ENCODE measurements at regions not wholly inside any gene's neighbourhood (a gene's known extent, or its start where the extent isn't known, plus 50 kb on each side); places are given as distances from the start of the nearest gene placed in this dataset.

DNA sequence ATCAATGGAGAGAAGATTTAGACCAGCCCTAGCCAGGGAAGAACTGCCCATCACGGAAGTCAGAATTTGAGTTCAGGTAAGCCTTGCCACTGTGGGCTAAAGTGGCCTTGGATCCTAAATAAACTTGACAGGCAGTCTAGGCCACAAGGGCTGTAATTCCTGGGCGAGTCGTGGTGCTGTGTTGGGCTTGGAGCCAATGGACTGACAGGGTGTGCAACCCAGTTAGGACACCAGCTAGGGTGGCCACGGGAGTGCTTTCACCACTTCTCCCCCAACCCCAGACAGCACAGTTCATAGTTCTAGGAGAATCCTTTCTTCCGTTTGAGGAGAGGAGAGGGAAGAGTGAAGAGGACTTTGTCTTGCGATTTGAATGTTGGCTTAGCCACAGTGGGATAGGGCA lies 422.4 kb downstream of the DOK5 start:
- intact Hi-C loops (cut with micrococcal nuclease), result no loop called here
- H3K4me3 ChIP-seq (ENCODE audit: control extremely low read depth in 1 of 5, extremely low read depth in 1 of 5, insufficient read depth in 1 of 5, low read depth in 2 of 5, low read length in 4 of 5), result no peak overlapping the region
- H3K4me1 ChIP-seq (ENCODE audit: control insufficient read depth in 2 of 2, insufficient read depth in 2 of 2, low read length in 2 of 2), result no peaks in the 10 kb centered on the region
- no peak overlapping the region for H3K4me2 ChIP-seq (replicated peaks; ENCODE audit: low read depth, low read length, poor library complexity, severe bottlenecking)
- ChIA-PET CTCF (no interaction called here), POLR2A (no interaction called here)
- TF ChIP-seq, protein P1, sequence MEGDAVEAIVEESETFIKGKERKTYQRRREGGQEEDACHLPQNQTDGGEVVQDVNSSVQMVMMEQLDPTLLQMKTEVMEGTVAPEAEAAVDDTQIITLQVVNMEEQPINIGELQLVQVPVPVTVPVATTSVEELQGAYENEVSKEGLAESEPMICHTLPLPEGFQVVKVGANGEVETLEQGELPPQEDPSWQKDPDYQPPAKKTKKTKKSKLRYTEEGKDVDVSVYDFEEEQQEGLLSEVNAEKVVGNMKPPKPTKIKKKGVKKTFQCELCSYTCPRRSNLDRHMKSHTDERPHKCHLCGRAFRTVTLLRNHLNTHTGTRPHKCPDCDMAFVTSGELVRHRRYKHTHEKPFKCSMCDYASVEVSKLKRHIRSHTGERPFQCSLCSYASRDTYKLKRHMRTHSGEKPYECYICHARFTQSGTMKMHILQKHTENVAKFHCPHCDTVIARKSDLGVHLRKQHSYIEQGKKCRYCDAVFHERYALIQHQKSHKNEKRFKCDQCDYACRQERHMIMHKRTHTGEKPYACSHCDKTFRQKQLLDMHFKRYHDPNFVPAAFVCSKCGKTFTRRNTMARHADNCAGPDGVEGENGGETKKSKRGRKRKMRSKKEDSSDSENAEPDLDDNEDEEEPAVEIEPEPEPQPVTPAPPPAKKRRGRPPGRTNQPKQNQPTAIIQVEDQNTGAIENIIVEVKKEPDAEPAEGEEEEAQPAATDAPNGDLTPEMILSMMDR (IDR thresholded peaks at IDR 0.05), result no peak
- TF ChIP-seq EZH2 (IDR thresholded peaks at IDR 0.05; ENCODE audit: borderline replicate concordance, insufficient read depth, low read depth, low read length, poor library complexity, severe bottlenecking), result no peak
- no peak overlapping the region for H3K27ac ChIP-seq (ENCODE audit: low read length in 2 of 2)
- H3K79me2 ChIP-seq (ENCODE audit: control insufficient read depth, insufficient read depth, low read length), result no peaks in the 10 kb centered on the region
- peaks cover 0 to 23% (median 2%) of the 10 kb centered on the region in 3 donors for H3K9me3 ChIP-seq (ENCODE audit: control extremely low read depth in 1 of 3, control insufficient read depth in 2 of 3, insufficient read depth in 1 of 3, low read length in 2 of 3)
- no peak overlapping the region for H2AFZ ChIP-seq (ENCODE audit: insufficient read depth, low read depth, low read length, poor library complexity, severe bottlenecking)
- H3K9me3 Mint-ChIP-seq (ENCODE audit: insufficient read depth), result peaks cover 7% of the 10 kb centered on the region
- ATAC-seq (ENCODE audit: low read depth) (no peak), DNase-seq (no peak)
- no peak overlapping the region for H3K9ac ChIP-seq (ENCODE audit: low read length)
- H3K4me1 Mint-ChIP-seq, result no peaks in the 10 kb centered on the region
- no peak overlapping the region for H3K27ac Mint-ChIP-seq
- WGBS (ENCODE audit: insufficient coverage), result 100% methylated on average over 2 of the region's 6 CpGs
- H3K4me3 Mint-ChIP-seq, result no peak overlapping the region
- no peaks in the 10 kb centered on the region for H3K27me3 ChIP-seq (replicated peaks in 1 of 4; ENCODE audit: control extremely low read depth in 1 of 4, control insufficient read depth in 3 of 4, insufficient read depth in 4 of 4, low read length in 3 of 4)
- no peaks in the 10 kb centered on the region for H4K20me1 ChIP-seq (ENCODE audit: control insufficient read depth, insufficient read depth, low read length, poor library complexity, severe bottlenecking)
- H3K27me3 Mint-ChIP-seq, result no peaks in the 10 kb centered on the region
- no peaks in the 10 kb centered on the region for H3K36me3 ChIP-seq (replicated peaks in 1 of 2; ENCODE audit: control extremely low read depth in 1 of 2, control insufficient read depth in 1 of 2, extremely low read depth in 1 of 2, insufficient read depth in 2 of 2, low read length in 1 of 2)

DNA sequence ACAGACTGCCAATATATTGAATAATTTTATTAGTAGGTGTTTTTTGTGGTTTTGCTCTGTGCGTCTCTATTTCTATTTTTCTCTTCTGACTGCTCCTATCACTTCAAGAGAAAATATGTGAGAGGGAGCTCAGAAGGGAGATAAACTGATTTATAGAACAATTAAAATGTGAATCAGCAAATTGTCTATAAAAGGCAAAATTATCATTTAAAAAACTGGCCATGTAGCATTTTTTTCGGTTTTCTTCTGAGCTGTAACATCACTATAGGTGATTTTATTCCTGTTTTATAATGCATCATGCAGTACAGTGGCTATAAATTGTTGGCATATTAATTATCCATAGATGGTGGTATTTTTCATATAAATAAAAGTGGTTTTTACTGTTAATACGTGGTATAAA lies 416.5 kb downstream of the DOK5 start:
- Mint-ChIP-seq H3K27me3 (no peaks in the 10 kb centered on the region), H3K27ac (no peak overlapping the region), H3K9me3 (ENCODE audit: insufficient read depth) (no peaks in the 10 kb centered on the region), H3K4me3 (no peak overlapping the region), H3K4me1 (no peaks in the 10 kb centered on the region)
- Histone ChIP-seq H3K27ac (ENCODE audit: low read length in 2 of 2) (no peak overlapping the region), H3K79me2 (ENCODE audit: control insufficient read depth, insufficient read depth, low read length) (no peaks in the 10 kb centered on the region), H2AFZ (ENCODE audit: insufficient read depth, low read depth, low read length, poor library complexity, severe bottlenecking) (no peak overlapping the region), H3K4me3 (ENCODE audit: control extremely low read depth in 1 of 5, extremely low read depth in 1 of 5, insufficient read depth in 1 of 5, low read depth in 2 of 5, low read length in 4 of 5) (no peak overlapping the region), H3K36me3 (replicated peaks in 1 of 2; ENCODE audit: control extremely low read depth in 1 of 2, control insufficient read depth in 1 of 2, extremely low read depth in 1 of 2, insufficient read depth in 2 of 2, low read length in 1 of 2) (no peaks in the 10 kb centered on the region), H3K9me3 (ENCODE audit: control extremely low read depth in 1 of 3, control insufficient read depth in 2 of 3, insufficient read depth in 1 of 3, low read length in 2 of 3) (peaks cover 0 to 7% (median 0%) of the 10 kb centered on the region in 3 donors), H3K27me3 (replicated peaks in 1 of 4; ENCODE audit: control extremely low read depth in 1 of 4, control insufficient read depth in 3 of 4, insufficient read depth in 4 of 4, low read length in 3 of 4) (no peaks in the 10 kb centered on the region), H3K4me1 (ENCODE audit: control insufficient read depth in 2 of 2, insufficient read depth in 2 of 2, low read length in 2 of 2) (no peaks in the 10 kb centered on the region), H3K9ac (ENCODE audit: low read length) (no peak overlapping the region), H3K4me2 (replicated peaks; ENCODE audit: low read depth, low read length, poor library complexity, severe bottlenecking) (no peak overlapping the region), H4K20me1 (ENCODE audit: control insufficient read depth, insufficient read depth, low read length, poor library complexity, severe bottlenecking) (no peaks in the 10 kb centered on the region)
- POLR2A ChIA-PET, result no interaction called here
- intact Hi-C loops (cut with micrococcal nuclease), result no loop called here
- TF ChIP-seq EZH2 (IDR thresholded peaks at IDR 0.05; ENCODE audit: borderline replicate concordance, insufficient read depth, low read depth, low read length, poor library complexity, severe bottlenecking), result no peak
- TF ChIP-seq, protein P1 (IDR thresholded peaks at IDR 0.05), result no peak
- ATAC-seq (ENCODE audit: low read depth) (no peak), DNase-seq (no peak)
- CTCF ChIA-PET, result no interaction called here
- WGBS (ENCODE audit: insufficient coverage), result no CpG with 5 or more reads among the region's 3 CpGs
